AG04449 (cell line): ENCODE measurements at regions not wholly inside any gene's neighbourhood (a gene's known extent, or its start where the extent isn't known, plus 50 kb on each side); places are given as distances from the start of the nearest gene placed in this dataset.

Experiments
- CTCF ChIA-PET: fragments of 350-600 bp; formaldehyde crosslinking; extraction: SDS; loops from one replicate; lab custom pipeline; 2021; ENCODE audit warnings: antibody characterized with exemption; lab: Yijun Ruan, JAX
- POLR2A ChIA-PET: fragments of 400-600, 350-600 bp; formaldehyde crosslinking; extraction: SDS; loops from one replicate; lab custom pipeline; 2020; ENCODE audit warnings: antibody characterized with exemption, inconsistent platforms; lab: Yijun Ruan, JAX
- DNase-seq: peaks from one replicate; pipeline ENCODE4 v3.0.0-alpha.2; 2010; ENCODE audit warnings: low read depth, low spot score
- H3K4me3 ChIP-seq: 2 replicates; pipeline ENCODE4 v1.5.1; 2011; ENCODE audit warnings: low read depth, mild to moderate bottlenecking, control low read depth, low read length
- CTCF ChIP-seq: IDR thresholded peaks from one replicate; pipeline ENCODE4 v1.5.1; 2011; ENCODE audit warnings: mild to moderate bottlenecking, moderate library complexity, low read length, control low read depth, inconsistent platforms; ENCODE audit not compliant: insufficient read depth; ENCODE audit errors: missing control alignments

- H3K4me3 ChIP-seq, result no peak overlapping the region
- ChIA-PET CTCF (interaction anchor here (1.1 kb wide), 1 partner anchor 10 kb away, joined by 3 read pairs; no protein-coding TSS in a partner anchor), POLR2A (no interaction called here)
- no peak for TF ChIP-seq CTCF
- no peak for DNase-seq
Measured at GRCh38 chrX:9131066-9131465, 97.1 kb upstream of the FAM9B start.

GRCh38 chrX:9132036-9132638 lies 98.2 kb upstream of the FAM9B start:
- POLR2A ChIA-PET, result no interaction called here
- no peak for DNase-seq
- no peak overlapping the region for H3K4me3 ChIP-seq
- TF ChIP-seq CTCF, result no peak
- CTCF ChIA-PET, result interaction anchor here (1.1 kb wide), 1 partner anchor 9 kb away, joined by 3 read pairs; no protein-coding TSS in a partner anchor

GRCh38 chrX:9133426-9133825 lies 99.5 kb upstream of the FAM9B start:
- no peak for DNase-seq
- TF ChIP-seq CTCF, result no peak
- CTCF ChIA-PET, result no interaction called here
- POLR2A ChIA-PET, result no interaction called here
- no peak overlapping the region for H3K4me3 ChIP-seq

GRCh38 chrX:9134366-9134765 lies 100.4 kb upstream of the FAM9B start:
- POLR2A ChIA-PET, result no interaction called here
- DNase-seq, result no peak
- TF ChIP-seq CTCF, result no peak
- CTCF ChIA-PET, result no interaction called here
- no peak overlapping the region for H3K4me3 ChIP-seq

- no peak for DNase-seq
- H3K4me3 ChIP-seq, result no peak overlapping the region
- ChIA-PET POLR2A (no interaction called here), CTCF (no interaction called here)
- TF ChIP-seq CTCF, result no peak
Measured at GRCh38 chrX:9135901-9136510, 102.1 kb upstream of the FAM9B start.

- TF ChIP-seq CTCF, result no peak
- POLR2A ChIA-PET, result no interaction called here
- CTCF ChIA-PET, result no interaction called here
- H3K4me3 ChIP-seq, result no peak overlapping the region
- DNase-seq, result no peak
Measured at GRCh38 chrX:9137152-9137551, 103.2 kb upstream of the FAM9B start.
